ENCODE measurements at regions not wholly inside any gene's neighbourhood (a gene's known extent, or its start where the extent isn't known, plus 50 kb on each side); places are given as distances from the start of the nearest gene placed in this dataset.
"Not testable (repeated sequence)": the region's sequence is repeated elsewhere in the genome, so short reads cannot be mapped to it uniquely, and the experiment has no call there.

- DNase-seq, result no peak
These were observed 390.9 kb upstream of the CDH19 start for GRCh38 chr18:66994790-66995189.

GRCh38 chr18:66993492-66993891 is 389.6 kb upstream of the CDH19 start:
- DNase-seq, result no peak

GRCh38 chr18:66990909-66991308 is 387.0 kb upstream of the CDH19 start:
- no peak for DNase-seq

GRCh38 chr18:66979009-66979408 is 375.1 kb upstream of the CDH19 start:
- DNase-seq, result no peak

GRCh38 chr18:66972681-66973080 is 368.8 kb upstream of the CDH19 start:
- DNase-seq, result no peak

- no peak for DNase-seq
These were observed 368.1 kb upstream of the CDH19 start for GRCh38 chr18:66971960-66972359.

GRCh38 chr18:66966171-66966570 is 362.3 kb upstream of the CDH19 start:
- no peak for DNase-seq

- no peak for DNase-seq
These were observed 354.4 kb upstream of the CDH19 start for GRCh38 chr18:66958309-66958708.

- DNase-seq, result no peak
These were observed 347.9 kb upstream of the CDH19 start for GRCh38 chr18:66951750-66952149.

GRCh38 chr18:66949419-66949818 is 345.5 kb upstream of the CDH19 start:
- no peak for DNase-seq

GRCh38 chr18:66937546-66937945 is 333.7 kb upstream of the CDH19 start:
- no peak for DNase-seq

- DNase-seq, result no peak
These were observed 327.1 kb upstream of the CDH19 start for GRCh38 chr18:66931010-66931409.

GRCh38 chr18:66916834-66917233 is 312.9 kb upstream of the CDH19 start:
- DNase-seq, result no peak

GRCh38 chr18:66900837-66901236 is 296.9 kb upstream of the CDH19 start:
- DNase-seq, result no peak

- DNase-seq, result no peak
These were observed 291.7 kb upstream of the CDH19 start for GRCh38 chr18:66895631-66896030.

- DNase-seq, result no peak
These were observed 291.0 kb upstream of the CDH19 start for GRCh38 chr18:66894851-66895250.

- DNase-seq, result not testable (repeated sequence)
These were observed 288.5 kb upstream of the CDH19 start for GRCh38 chr18:66892388-66892787.

- DNase-seq, result no peak
These were observed 271.1 kb upstream of the CDH19 start for GRCh38 chr18:66874812-66875474.

GRCh38 chr18:66874375-66874774 is 270.5 kb upstream of the CDH19 start:
- no peak for DNase-seq

- DNase-seq, result no peak
These were observed 270.0 kb upstream of the CDH19 start for GRCh38 chr18:66873899-66874298.

- peak; percentile 5 for DNase-seq
These were observed 268.4 kb upstream of the CDH19 start for GRCh38 chr18:66872277-66872676.

GRCh38 chr18:66867653-66868052 is 263.8 kb upstream of the CDH19 start:
- DNase-seq, result no peak

GRCh38 chr18:66866427-66866940 is 262.6 kb upstream of the CDH19 start:
- DNase-seq, result not testable (repeated sequence)

GRCh38 chr18:66838340-66838987 is 234.6 kb upstream of the CDH19 start:
- no peak for DNase-seq

GRCh38 chr18:66833646-66834045 is 229.8 kb upstream of the CDH19 start:
- no peak for DNase-seq
